Natural killer cell (primary cell): ENCODE measurements at regions not wholly inside any gene's neighbourhood (a gene's known extent, or its start where the extent isn't known, plus 50 kb on each side); places are given as distances from the start of the nearest gene placed in this dataset.

Experiments
- ATAC-seq, 3 donors: fragments of 150-1000 bp in 2 of 3; fragments of 200-7000 bp in 1 of 3; cut with Tn5 transposase; 1 replicate in 1 of 3; 2 replicates in 2 of 3; pipeline ENCODE4 v1.10.0; 2021; ENCODE audit warnings: mild to moderate bottlenecking in 2 of 3, moderate library complexity in 2 of 3
- DNase-seq, 2 donors: peaks; one replicate each; pipeline versions ENCODE4 v3.0.0 to v3.0.0-alpha.2; 2013 to 2021; ENCODE audit warnings: mixed read lengths in 1 of 2
- H3K27ac ChIP-seq: one replicate; pipeline ENCODE4 v1.5.1; 2013; ENCODE audit warnings: mild to moderate bottlenecking, low read length
- H3K27me3 ChIP-seq: one replicate; pipeline ENCODE4 v1.6.1; 2013; ENCODE audit warnings: low read length; ENCODE audit not compliant: control insufficient read depth, insufficient read depth
- H3K36me3 ChIP-seq: one replicate; pipeline ENCODE4 v1.6.1; 2013; ENCODE audit warnings: low read length; ENCODE audit not compliant: control insufficient read depth, insufficient read depth
- H3K4me1 ChIP-seq: one replicate; pipeline ENCODE4 v1.6.1; 2013; ENCODE audit warnings: low read length; ENCODE audit not compliant: control insufficient read depth, insufficient read depth
- H3K4me3 ChIP-seq: one replicate; pipeline ENCODE4 v1.5.1; 2013; ENCODE audit warnings: low read length
- H3K9me3 ChIP-seq: one replicate; pipeline ENCODE4 v1.6.1; 2013; ENCODE audit warnings: low read length; ENCODE audit not compliant: control insufficient read depth, insufficient read depth
- H3K27ac Mint-ChIP-seq, 2 donors: one replicate each; pipeline ENCODE4 v1.8.0; 2022; ENCODE audit warnings: mild to moderate bottlenecking in 2 of 2, mixed read lengths in 2 of 2, moderate library complexity in 1 of 2
- H3K27me3 Mint-ChIP-seq, 2 donors: one replicate each; pipeline ENCODE4 v1.8.0; 2022; ENCODE audit warnings: low read depth in 2 of 2, mixed read lengths in 2 of 2
- H3K36me3 Mint-ChIP-seq: one replicate; pipeline ENCODE4 v1.8.0; 2022; ENCODE audit warnings: mixed read lengths
- H3K4me1 Mint-ChIP-seq, 2 donors: one replicate each; pipeline ENCODE4 v1.8.0; 2022; ENCODE audit warnings: mixed read lengths in 2 of 2
- H3K4me3 Mint-ChIP-seq: one replicate; pipeline ENCODE4 v1.8.0; 2022; ENCODE audit warnings: mild to moderate bottlenecking, moderate library complexity, mixed read lengths
- H3K9me3 Mint-ChIP-seq, 2 donors: one replicate each; pipeline ENCODE4 v1.8.0; 2022; ENCODE audit warnings: mixed read lengths in 2 of 2
- whole genome bisulfite sequencing: methylation state at CpG from one replicate; pipeline ENCODE4 v1.1.7; 2013; ENCODE audit warnings: missing lambda C conversion rate; ENCODE audit not compliant: insufficient coverage; 5-methylcytosine and 5-hydroxymethylcytosine counted together
- intact Hi-C: fragments of 100-400 bp; cut with micrococcal nuclease; formaldehyde crosslinking; loops from one replicate; pipeline ENCODE4 v1.14.2; 2022
- TF ChIP-seq, protein P1 (sequence below): fragments of 200-600 bp; IDR thresholded peaks from one replicate; pipeline ENCODE4 v1.8.0; 2022; ENCODE audit warnings: antibody characterized with exemption

DNA sequence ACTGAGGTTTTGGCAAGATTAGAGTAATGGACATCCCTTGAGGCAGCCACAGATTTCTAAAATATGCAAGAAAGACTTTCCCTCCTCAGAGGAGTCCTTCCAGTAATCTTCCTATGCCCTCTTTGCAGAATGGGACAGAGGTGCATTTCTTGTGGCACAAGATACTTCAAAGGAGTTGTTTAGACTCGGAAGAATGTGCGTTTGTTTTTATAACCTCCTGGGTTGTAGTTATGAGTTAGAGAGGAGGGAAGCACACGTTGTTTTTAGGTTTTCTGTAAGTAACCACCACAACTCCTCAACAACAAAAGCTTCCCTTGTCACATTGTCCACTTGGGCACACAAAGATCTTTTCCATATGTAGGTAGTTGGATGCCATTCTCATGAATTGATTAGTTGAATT is 78.1 kb upstream of the GLI3 start:
- no peak overlapping the region for H3K27ac ChIP-seq
- Mint-ChIP-seq H3K27ac (no peak overlapping the region), H3K4me3 (no peak overlapping the region), H3K36me3 (peaks cover 8% of the 10 kb centered on the region), H3K27me3 (peaks cover 10 to 46% of the 10 kb centered on the region in 2 donors), H3K9me3 (peaks cover 2 to 6% of the 10 kb centered on the region in 2 donors), H3K4me1 (no peaks in the 10 kb centered on the region)
- H3K4me3 ChIP-seq = no peak overlapping the region
- DNase-seq (no peak), ATAC-seq (no peak)
- H3K9me3 ChIP-seq = no peaks in the 10 kb centered on the region
- intact Hi-C loops = no loop called here
- TF ChIP-seq, protein P1, sequence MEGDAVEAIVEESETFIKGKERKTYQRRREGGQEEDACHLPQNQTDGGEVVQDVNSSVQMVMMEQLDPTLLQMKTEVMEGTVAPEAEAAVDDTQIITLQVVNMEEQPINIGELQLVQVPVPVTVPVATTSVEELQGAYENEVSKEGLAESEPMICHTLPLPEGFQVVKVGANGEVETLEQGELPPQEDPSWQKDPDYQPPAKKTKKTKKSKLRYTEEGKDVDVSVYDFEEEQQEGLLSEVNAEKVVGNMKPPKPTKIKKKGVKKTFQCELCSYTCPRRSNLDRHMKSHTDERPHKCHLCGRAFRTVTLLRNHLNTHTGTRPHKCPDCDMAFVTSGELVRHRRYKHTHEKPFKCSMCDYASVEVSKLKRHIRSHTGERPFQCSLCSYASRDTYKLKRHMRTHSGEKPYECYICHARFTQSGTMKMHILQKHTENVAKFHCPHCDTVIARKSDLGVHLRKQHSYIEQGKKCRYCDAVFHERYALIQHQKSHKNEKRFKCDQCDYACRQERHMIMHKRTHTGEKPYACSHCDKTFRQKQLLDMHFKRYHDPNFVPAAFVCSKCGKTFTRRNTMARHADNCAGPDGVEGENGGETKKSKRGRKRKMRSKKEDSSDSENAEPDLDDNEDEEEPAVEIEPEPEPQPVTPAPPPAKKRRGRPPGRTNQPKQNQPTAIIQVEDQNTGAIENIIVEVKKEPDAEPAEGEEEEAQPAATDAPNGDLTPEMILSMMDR = no peak
- WGBS = no CpG with 5 or more reads among the region's 3 CpGs
- no peaks in the 10 kb centered on the region for H3K36me3 ChIP-seq
- no peaks in the 10 kb centered on the region for H3K4me1 ChIP-seq
- no peaks in the 10 kb centered on the region for H3K27me3 ChIP-seq

DNA sequence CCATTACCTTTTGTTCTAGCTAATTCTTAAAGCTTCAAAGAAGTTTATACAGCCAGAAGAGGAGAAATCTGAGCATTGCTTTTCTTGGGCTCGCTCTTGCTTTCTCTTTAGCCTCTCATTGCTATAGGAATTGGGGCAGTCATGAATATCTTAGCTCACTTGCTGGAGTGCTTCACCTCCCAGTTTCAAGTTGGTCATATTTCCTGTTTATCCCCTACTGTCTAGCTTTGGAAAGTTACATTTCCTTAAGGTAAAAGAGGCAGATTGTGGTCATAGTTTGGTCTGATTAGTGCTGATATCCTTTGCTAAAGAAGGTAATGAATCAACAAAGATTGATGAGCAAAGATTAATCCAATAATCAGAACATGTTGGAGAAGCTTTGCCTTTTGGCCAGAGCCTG is 77.7 kb upstream of the GLI3 start:
- no peaks in the 10 kb centered on the region for H3K9me3 ChIP-seq
- Mint-ChIP-seq H3K4me3 (no peak overlapping the region), H3K27ac (no peak overlapping the region), H3K27me3 (peaks cover 10 to 46% of the 10 kb centered on the region in 2 donors), H3K9me3 (peaks cover 2 to 6% of the 10 kb centered on the region in 2 donors), H3K36me3 (peaks cover 8% of the 10 kb centered on the region), H3K4me1 (no peaks in the 10 kb centered on the region)
- no peaks in the 10 kb centered on the region for H3K36me3 ChIP-seq
- 77% methylated on average over 1 of the region's 1 CpG for WGBS
- intact Hi-C loops = no loop called here
- ATAC-seq (no peak), DNase-seq (no peak)
- H3K4me3 ChIP-seq = no peak overlapping the region
- H3K27ac ChIP-seq = no peak overlapping the region
- H3K27me3 ChIP-seq = no peaks in the 10 kb centered on the region
- TF ChIP-seq, protein P1 = no peak
- H3K4me1 ChIP-seq = no peaks in the 10 kb centered on the region

DNA sequence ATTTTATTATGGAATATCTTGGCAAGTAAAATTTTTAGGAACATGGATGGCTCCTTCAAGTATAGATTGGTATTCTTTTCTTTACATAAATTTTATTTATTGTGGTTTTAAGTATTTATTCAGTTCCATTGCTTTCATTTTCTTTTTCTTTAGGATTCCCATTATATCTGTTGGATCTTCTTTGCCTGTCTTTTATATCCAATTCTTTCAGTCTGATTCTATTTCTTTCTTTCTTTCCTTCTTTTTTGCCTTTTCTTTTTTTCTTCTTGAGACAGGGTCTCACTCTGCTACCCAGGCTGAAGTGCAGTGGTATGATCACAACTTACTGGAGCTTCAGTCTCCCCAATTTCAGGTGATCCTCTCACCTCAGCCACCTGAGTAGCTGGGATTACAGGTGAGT is 74.2 kb upstream of the GLI3 start:
- Mint-ChIP-seq H3K9me3 (peaks cover 2 to 6% of the 10 kb centered on the region in 2 donors), H3K36me3 (peaks cover 8% of the 10 kb centered on the region), H3K27ac (no peak overlapping the region), H3K27me3 (peaks cover 7 to 30% of the 10 kb centered on the region in 2 donors), H3K4me3 (no peak overlapping the region), H3K4me1 (no peaks in the 10 kb centered on the region)
- no peak for ATAC-seq
- TF ChIP-seq, protein P1 = no peak
- Histone ChIP-seq H3K27me3 (no peaks in the 10 kb centered on the region), H3K9me3 (no peaks in the 10 kb centered on the region), H3K4me1 (no peaks in the 10 kb centered on the region), H3K4me3 (no peak overlapping the region), H3K27ac (no peak overlapping the region), H3K36me3 (no peaks in the 10 kb centered on the region)
- intact Hi-C loops = no loop called here
- DNase-seq = no peak

DNA sequence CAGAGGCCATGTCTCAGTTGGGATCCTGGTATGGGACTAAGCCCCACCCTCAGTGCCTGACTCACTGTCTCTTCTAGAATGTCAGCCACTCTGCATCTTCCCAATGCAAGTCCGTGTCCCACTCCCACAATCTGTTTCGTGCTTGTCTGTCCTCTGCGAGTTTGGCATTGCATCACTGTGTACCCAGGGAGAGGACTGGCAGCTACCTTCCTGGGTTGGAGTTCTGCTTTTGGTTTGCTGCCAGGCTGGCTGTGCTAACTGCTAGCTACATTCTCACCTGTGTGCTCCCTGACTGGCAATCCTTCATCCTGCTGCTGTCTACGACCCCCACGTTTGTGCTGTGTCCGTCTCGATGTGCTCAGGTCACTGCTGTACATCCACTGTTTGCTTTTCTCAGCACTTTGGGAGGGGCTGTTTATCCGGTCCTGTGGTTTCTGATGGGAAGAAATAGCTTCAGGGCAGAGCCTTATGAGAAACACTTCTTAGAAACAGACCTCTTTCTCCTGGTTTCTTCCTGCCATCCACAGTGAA is 56.0 kb upstream of the GLI3 start:
- Histone ChIP-seq H3K4me1 (no peaks in the 10 kb centered on the region), H3K4me3 (no peak overlapping the region), H3K9me3 (no peaks in the 10 kb centered on the region), H3K27ac (no peak overlapping the region), H3K36me3 (no peaks in the 10 kb centered on the region), H3K27me3 (no peaks in the 10 kb centered on the region)
- H3K36me3 Mint-ChIP-seq = no peaks in the 10 kb centered on the region
- TF ChIP-seq, protein P1 = no peak
- H3K4me1 Mint-ChIP-seq = no peaks in the 10 kb centered on the region
- ATAC-seq (no peak), DNase-seq (no peak)
- intact Hi-C loops = no loop called here
- 84% methylated on average over 8 of the region's 8 CpGs for WGBS
- H3K4me3 Mint-ChIP-seq = no peak overlapping the region
- no peak overlapping the region for H3K27ac Mint-ChIP-seq
- no peaks in the 10 kb centered on the region for H3K9me3 Mint-ChIP-seq
- peaks cover 0 to 8% of the 10 kb centered on the region in 2 donors for H3K27me3 Mint-ChIP-seq
